GM18517 (cell line): ENCODE measurements at regions not wholly inside any gene's neighbourhood (a gene's known extent, or its start where the extent isn't known, plus 50 kb on each side); places are given as distances from the start of the nearest gene placed in this dataset.

Source experiments
- ATAC-seq: cut with Tn5 transposase; IDR thresholded peaks from one replicate; pipeline ENCODE4 v1.9.1; 2021; ENCODE audit warnings: mild to moderate bottlenecking, moderate library complexity; ENCODE audit not compliant: unreplicated experiment

DNA sequence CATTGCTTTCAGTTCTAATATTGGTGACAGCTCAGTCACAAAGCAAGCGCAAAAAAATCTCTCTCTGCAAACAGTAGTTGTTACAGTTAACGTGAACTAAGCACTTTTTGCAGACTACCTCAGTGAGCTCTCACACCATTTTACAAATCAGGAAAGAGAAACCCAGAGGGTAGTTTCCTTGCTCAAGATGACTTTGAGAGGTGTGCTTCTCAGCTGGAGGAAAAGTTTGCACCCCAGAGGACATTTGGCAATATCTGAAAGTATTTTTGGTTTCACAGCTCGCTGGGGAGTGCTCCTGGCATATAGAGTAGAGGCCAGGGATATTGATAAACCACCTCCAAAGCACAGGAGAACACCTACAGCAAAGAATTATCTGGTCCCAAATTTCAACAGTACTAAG is 741.1 kb upstream of the EEF2KMT start:
- no peak for ATAC-seq

GRCh38 chr16:5838071-5838470 is 740.5 kb upstream of the EEF2KMT start:
- no peak for ATAC-seq

DNA sequence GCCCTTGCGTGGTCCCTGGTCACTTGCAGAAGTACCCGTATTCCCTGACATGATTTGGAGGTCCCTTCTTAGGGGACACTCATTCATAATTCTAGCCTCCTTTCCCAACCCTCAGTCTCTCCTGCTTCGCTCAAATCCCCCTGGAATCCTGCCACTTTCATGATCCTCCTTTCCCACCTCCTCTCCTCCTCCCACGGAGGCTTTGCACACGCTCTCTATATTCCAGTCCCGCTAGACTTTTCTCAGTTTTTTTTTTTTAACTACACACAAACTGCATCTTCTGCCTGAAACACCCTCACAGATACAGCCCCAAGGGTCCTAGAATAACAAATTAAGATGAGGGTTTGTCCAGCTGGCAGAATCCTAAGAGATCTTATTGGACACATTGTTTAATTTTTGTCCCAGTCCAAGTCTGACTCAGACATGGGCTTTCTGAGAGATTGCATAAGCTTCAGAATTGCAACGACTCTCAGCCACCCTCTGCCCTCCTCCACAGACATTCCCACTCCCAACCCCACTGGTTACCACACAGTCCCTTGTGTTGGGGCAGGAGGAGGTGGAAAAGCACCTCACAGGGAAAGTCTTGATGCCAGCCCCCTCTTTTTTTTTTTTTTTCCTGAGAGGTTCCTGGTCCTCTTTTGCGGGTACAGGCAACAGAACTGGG is 739.5 kb upstream of the EEF2KMT start:
- ATAC-seq, result no peak

GRCh38 chr16:5835876-5836275 is 738.3 kb upstream of the EEF2KMT start:
- ATAC-seq, result no peak

DNA sequence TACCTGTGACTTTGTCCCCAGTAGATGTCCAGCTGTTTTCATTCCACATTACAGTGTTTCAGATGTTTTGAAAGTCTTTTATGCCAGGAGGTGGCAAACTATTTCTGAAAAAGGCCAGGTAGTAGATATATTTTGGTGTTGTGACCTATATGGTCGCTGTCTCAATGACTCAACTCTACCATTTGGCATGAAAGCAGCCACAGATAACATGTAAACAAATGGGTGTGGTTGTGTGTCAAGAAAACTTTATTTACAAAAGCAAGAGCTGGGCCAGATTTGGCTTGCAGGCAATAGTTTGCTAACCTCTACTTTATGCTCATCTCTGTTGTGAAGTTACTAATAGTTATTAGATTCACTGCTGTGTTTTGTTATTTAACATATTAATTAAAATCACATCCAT is 728.7 kb upstream of the EEF2KMT start:
- ATAC-seq, result no peak

GRCh38 chr16:5820472-5820871 is 722.9 kb upstream of the EEF2KMT start:
- ATAC-seq, result no peak

GRCh38 chr16:5815570-5816237 is 718.1 kb upstream of the EEF2KMT start:
- ATAC-seq, result no peak

DNA sequence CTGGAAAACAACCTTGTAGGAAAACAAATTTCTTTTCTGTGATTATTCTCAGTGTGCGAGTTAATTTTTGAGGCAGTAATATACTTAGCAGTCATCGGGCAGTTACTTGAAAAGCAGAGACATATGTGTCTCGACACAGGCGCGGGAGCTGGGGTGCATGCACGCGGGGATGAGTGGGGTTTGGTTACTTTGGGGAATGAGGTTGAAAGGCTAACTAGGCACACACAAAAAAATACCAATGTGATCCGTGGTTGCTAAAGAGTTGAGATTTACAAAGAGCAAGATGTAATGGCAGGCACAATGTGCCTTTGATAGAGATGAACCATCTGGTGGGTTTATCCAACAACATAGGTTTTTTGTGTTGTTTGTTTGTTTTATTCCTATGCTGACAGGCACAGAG is 703.8 kb upstream of the EEF2KMT start:
- ATAC-seq, result no peak

DNA sequence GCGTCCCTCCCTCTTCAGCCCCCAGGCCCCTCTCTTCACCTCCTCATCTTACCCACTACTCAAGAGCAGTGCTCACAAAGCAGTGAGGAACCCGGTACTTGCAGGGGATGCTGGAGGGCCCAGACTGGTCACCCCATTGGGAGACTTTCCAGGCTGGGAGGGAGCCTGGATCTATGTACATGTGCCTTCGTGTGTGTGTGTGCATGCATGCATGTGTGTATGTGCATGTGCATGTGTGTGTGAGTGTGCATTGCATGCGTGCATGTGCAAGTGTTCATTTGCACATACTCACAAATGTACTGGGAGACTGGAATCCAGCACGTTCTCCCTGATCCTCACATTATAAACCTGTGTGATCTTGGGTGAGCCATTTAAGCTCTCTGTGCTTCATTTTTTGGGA is 696.0 kb upstream of the EEF2KMT start:
- ATAC-seq, result no peak

DNA sequence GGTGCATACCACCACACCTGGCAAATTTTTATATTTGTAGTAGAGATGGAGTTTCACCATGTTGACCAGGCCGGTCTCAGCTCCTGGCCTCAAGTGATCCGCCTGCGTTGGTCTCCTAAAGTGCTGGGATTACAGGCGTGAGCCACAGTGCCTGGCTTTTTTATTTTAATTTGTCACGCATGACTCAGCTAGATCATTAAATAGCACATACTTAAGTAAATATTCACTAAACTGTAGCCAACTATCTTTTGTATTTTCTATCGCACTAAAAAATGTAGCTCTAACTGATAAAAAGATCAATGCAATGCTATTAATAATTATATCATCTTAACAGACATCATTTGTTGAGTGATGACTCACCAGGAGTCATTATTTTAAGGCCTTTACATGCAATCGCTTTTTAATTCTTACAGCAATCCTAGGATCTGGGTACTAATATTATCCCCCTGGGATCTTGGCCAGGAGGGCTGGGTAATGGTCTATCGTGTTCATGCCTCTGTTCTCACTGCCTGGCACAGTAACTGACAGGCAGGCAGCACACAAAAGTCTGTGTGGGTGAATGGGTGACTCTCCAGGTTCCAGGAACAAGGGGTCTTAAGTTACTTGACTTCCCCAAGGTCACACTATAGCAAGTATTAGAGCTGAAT is 693.5 kb upstream of the EEF2KMT start:
- ATAC-seq, result no peak

- no peak for ATAC-seq
Observed at GRCh38 chr16:5790512-5790911, 692.9 kb upstream of the EEF2KMT start.

- no peak for ATAC-seq
Observed at GRCh38 chr16:5789033-5789432, 691.4 kb upstream of the EEF2KMT start.

DNA sequence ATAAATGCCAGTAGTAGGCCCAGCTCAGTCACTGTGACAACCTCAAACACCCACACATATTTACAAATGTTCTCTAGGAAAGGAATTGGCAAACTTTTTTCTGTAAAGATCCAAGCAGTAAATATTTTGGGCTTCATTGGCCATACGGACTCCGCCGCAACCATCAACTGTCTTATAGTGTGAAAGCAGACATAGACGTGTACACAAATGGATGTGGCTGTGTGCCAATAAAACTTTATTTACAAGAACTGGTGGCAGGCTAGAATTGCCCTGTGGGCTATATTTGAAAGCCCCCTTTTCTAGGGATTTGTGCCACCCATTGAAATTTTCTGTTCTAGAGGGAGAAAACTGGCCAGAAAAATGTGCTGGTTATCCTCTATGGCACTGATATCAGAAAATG is 683.8 kb upstream of the EEF2KMT start:
- no peak for ATAC-seq

- no peak for ATAC-seq
Observed at GRCh38 chr16:5776876-5777275, 679.3 kb upstream of the EEF2KMT start.

- ATAC-seq, result no peak
Observed at GRCh38 chr16:5775916-5776315, 678.3 kb upstream of the EEF2KMT start.

DNA sequence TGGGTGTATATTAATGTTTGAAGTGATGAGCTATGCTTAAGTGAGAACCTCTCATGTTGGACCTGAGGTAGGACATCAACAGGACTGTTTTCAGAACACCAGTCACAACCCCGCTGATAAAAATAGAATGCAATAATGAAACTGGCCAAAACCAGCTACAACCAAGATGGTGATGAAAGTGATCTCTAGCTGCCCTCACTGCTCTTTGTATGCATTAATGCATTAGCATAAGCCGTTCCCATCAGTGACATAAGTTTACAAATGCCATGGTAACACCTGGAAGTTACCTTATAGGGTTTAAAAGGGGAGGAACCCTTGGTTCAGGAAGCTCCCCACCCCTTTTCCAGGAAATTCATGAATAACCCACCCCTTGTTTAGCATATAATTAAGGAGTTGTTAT is 672.5 kb upstream of the EEF2KMT start:
- no peak for ATAC-seq

- no peak for ATAC-seq
Observed at GRCh38 chr16:5769513-5769912, 671.9 kb upstream of the EEF2KMT start.

GRCh38 chr16:5768445-5768844 is 670.9 kb upstream of the EEF2KMT start:
- no peak for ATAC-seq

GRCh38 chr16:5763176-5763575 is 665.6 kb upstream of the EEF2KMT start:
- no peak for ATAC-seq

DNA sequence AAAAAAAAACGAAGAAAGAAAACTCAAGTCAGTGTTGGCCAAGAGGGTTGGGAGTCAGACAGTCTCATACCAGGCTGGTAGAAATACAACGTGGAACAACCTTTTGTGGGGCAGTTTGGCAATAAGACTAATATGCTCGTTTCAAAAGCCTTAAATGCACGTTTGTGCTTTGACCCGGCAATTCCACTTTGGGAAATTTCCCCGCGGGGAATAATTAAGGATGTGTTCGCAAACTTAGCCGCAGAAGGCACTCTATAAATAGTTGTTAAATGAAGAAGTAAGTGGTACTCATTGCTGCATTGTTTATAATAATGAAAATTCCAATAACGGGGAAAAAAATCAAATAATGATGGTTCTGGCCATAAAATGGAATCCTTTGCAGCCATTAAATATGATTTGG is 664.8 kb upstream of the EEF2KMT start:
- no peak for ATAC-seq

GRCh38 chr16:5761592-5761991 is 664.0 kb upstream of the EEF2KMT start:
- no peak for ATAC-seq

DNA sequence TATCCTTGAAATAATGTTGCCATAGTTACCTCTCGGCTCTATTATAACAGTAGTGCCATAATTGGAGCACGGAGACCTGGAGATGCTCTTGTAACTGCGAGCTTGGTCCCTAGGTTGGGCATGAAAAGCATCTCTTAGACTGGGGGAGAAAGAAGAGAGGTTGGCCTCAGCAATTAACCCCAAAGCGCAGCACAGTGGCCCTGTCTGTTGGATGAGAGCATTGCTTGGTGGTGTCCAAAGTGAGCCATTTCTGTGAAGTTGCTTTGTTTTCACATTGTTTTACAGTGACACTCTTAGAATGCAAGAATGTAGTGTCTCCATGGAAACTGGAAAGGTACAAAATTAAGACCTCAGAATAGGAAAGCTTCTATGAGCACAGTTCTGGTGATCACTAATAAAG is 660.7 kb upstream of the EEF2KMT start:
- no peak for ATAC-seq
